ENCODE measurements at regions not wholly inside any gene's neighbourhood (a gene's known extent, or its start where the extent isn't known, plus 50 kb on each side); places are given as distances from the start of the nearest gene placed in this dataset.
A peak's percentile ranks its signal among the peaks of the same experiment; 100 is the strongest.

GRCh38 chr17:77383613-77384608 is 243.1 kb downstream of the SEC14L1 start:
- Histone ChIP-seq H3K4me1 (ENCODE audit: insufficient read depth, low read length) (peaks cover 69% of the 10 kb centered on the region), H2AFZ (ENCODE audit: low read length) (no peak overlapping the region), H3K27ac (ENCODE audit: low read depth, low read length) (peak overlapping the region; percentile 2), H3K79me2 (ENCODE audit: insufficient read depth, low read length) (peaks cover 99% of the 10 kb centered on the region), H3K4me3 (ENCODE audit: insufficient read depth, low read length) (no peak overlapping the region), H3K9me3 (ENCODE audit: low read depth, low read length) (no peaks in the 10 kb centered on the region), H3K27me3 (ENCODE audit: insufficient read depth, low read length) (no peaks in the 10 kb centered on the region), H3K4me2 (ENCODE audit: insufficient read depth, low read length) (no peak overlapping the region), H3K36me3 (ENCODE audit: insufficient read depth, low read length) (no peaks in the 10 kb centered on the region), H4K20me1 (ENCODE audit: insufficient read depth, low read length) (peaks cover 44% of the 10 kb centered on the region)
- TF ChIP-seq CTCF (IDR thresholded peaks at IDR 0.05; ENCODE audit: extremely low read depth, low read depth, low read length) = no peak
- DNase-seq (ENCODE audit: insufficient read length, low spot score, missing footprints) = peak; percentile 84

- H2AFZ ChIP-seq (ENCODE audit: low read length) = no peak overlapping the region
- peaks cover under 1% of the 10 kb centered on the region for H3K36me3 ChIP-seq (ENCODE audit: insufficient read depth, low read length)
- peaks cover 62% of the 10 kb centered on the region for H3K4me1 ChIP-seq (ENCODE audit: insufficient read depth, low read length)
- TF ChIP-seq CTCF (IDR thresholded peaks at IDR 0.05; ENCODE audit: extremely low read depth, low read depth, low read length) = no peak
- no peaks in the 10 kb centered on the region for H3K27me3 ChIP-seq (ENCODE audit: insufficient read depth, low read length)
- H3K4me3 ChIP-seq (ENCODE audit: insufficient read depth, low read length) = no peak overlapping the region
- H3K27ac ChIP-seq (ENCODE audit: low read depth, low read length) = peak overlapping the region; percentile 79
- H3K4me2 ChIP-seq (ENCODE audit: insufficient read depth, low read length) = no peak overlapping the region
- DNase-seq (ENCODE audit: insufficient read length, low spot score, missing footprints) = peak; percentile 96
- peaks cover 27% of the 10 kb centered on the region for H4K20me1 ChIP-seq (ENCODE audit: insufficient read depth, low read length)
- H3K79me2 ChIP-seq (ENCODE audit: insufficient read depth, low read length) = peaks cover 97% of the 10 kb centered on the region
- no peaks in the 10 kb centered on the region for H3K9me3 ChIP-seq (ENCODE audit: low read depth, low read length)
These were observed 245.2 kb downstream of the SEC14L1 start for GRCh38 chr17:77385750-77386501.

GRCh38 chr17:77386502-77387192 is 245.9 kb downstream of the SEC14L1 start:
- TF ChIP-seq CTCF (IDR thresholded peaks at IDR 0.05; ENCODE audit: extremely low read depth, low read depth, low read length) = no peak
- peak overlapping the region; percentile 79 for H3K27ac ChIP-seq (ENCODE audit: low read depth, low read length)
- H4K20me1 ChIP-seq (ENCODE audit: insufficient read depth, low read length) = peaks cover 20% of the 10 kb centered on the region
- H2AFZ ChIP-seq (ENCODE audit: low read length) = no peak overlapping the region
- peak; percentile 73 for DNase-seq (ENCODE audit: insufficient read length, low spot score, missing footprints)
- H3K4me2 ChIP-seq (ENCODE audit: insufficient read depth, low read length) = no peak overlapping the region
- H3K79me2 ChIP-seq (ENCODE audit: insufficient read depth, low read length) = peaks cover 95% of the 10 kb centered on the region
- no peaks in the 10 kb centered on the region for H3K9me3 ChIP-seq (ENCODE audit: low read depth, low read length)
- peaks cover 5% of the 10 kb centered on the region for H3K36me3 ChIP-seq (ENCODE audit: insufficient read depth, low read length)
- no peak overlapping the region for H3K4me3 ChIP-seq (ENCODE audit: insufficient read depth, low read length)
- peaks cover 69% of the 10 kb centered on the region for H3K4me1 ChIP-seq (ENCODE audit: insufficient read depth, low read length)
- H3K27me3 ChIP-seq (ENCODE audit: insufficient read depth, low read length) = no peaks in the 10 kb centered on the region
